Astrocyte of the cerebellum (primary cell): ENCODE measurements at regions not wholly inside any gene's neighbourhood (a gene's known extent, or its start where the extent isn't known, plus 50 kb on each side); places are given as distances from the start of the nearest gene placed in this dataset.

Experiments used
- DNase-seq: peaks from one replicate; pipeline ENCODE4 v3.0.0-alpha.2; 2011; ENCODE audit warnings: low read depth
- H3K4me3 ChIP-seq: 2 replicates; pipeline ENCODE4 v1.5.1; 2011; ENCODE audit warnings: mild to moderate bottlenecking, low read depth, low read length, moderate library complexity
- in situ Hi-C: cut with HindIII; loops from 2 replicates; pipeline ENCODE4 v1.10.0; 2017; ENCODE audit warnings: low sequenced_read_pairs
- TF ChIP-seq, protein P1 (sequence below): IDR thresholded peaks from 2 replicates; pipeline ENCODE4 v1.5.1; 2012; ENCODE audit warnings: low read length, low read depth, moderate library complexity, mild to moderate bottlenecking; ENCODE audit errors: missing control alignments

DNA sequence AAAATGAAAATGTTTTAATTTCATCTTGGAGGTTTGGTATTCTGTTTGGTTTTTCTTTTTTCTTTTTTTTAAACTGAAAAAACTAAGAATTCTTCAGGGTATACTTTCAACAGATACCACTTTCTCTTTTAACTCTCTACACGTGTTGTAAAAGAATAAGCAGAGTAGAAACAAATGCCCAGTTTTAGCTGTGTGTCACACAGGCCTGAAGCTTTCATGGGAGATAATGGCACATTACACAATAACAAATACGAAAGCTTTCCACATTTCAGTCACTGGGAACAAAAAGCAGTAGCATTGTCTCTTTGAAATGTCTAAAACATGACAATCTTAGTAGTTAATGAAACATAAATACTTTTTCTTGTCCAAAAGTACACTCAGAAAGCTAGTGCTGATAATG, 818.5 kb downstream of the TBL1XR1 start:
- H3K4me3 ChIP-seq, result no peak overlapping the region
- DNase-seq, result no peak
- in situ Hi-C loops, result no loop called here
- TF ChIP-seq, protein P1, sequence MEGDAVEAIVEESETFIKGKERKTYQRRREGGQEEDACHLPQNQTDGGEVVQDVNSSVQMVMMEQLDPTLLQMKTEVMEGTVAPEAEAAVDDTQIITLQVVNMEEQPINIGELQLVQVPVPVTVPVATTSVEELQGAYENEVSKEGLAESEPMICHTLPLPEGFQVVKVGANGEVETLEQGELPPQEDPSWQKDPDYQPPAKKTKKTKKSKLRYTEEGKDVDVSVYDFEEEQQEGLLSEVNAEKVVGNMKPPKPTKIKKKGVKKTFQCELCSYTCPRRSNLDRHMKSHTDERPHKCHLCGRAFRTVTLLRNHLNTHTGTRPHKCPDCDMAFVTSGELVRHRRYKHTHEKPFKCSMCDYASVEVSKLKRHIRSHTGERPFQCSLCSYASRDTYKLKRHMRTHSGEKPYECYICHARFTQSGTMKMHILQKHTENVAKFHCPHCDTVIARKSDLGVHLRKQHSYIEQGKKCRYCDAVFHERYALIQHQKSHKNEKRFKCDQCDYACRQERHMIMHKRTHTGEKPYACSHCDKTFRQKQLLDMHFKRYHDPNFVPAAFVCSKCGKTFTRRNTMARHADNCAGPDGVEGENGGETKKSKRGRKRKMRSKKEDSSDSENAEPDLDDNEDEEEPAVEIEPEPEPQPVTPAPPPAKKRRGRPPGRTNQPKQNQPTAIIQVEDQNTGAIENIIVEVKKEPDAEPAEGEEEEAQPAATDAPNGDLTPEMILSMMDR, result no peak

DNA sequence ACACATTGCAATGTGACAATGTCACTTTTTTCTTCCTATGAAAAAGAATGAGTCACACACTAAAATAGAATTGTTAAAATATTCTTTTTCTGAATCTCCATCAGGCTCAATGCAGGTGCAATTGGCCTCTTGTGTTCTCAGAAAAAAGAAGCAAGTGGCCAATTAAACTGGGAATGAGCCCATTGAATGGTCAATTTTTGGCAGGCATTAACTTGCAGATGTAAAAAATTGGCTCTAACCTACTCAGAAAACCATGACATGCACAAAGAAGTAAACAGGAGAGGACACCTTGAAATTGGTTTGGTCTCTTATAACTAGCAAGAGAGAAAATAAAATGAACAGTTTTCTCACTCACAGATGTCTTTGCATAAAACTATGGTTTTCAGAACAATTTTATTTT, 820.8 kb downstream of the TBL1XR1 start:
- in situ Hi-C loops, result no loop called here
- TF ChIP-seq, protein P1, result no peak

DNA sequence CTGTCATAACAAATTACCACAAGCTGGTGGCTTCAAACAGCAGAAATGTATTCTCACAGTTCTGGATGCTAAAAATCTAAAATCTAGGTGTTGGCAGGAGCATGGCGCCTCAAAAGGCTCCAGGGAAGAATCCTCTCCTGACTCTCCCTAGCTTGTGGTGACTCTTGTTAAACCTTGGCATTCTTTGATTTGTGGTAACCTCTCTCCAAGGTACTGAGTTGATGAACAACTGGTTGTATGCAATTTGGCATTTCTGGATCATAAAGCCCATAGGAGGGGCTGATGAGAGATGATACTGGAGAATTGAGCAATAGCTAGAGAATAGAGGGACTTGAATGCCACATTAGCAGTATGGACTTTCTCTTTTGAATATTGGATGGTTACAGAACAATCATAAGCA, 821.8 kb downstream of the TBL1XR1 start:
- no peak for DNase-seq
- in situ Hi-C loops, result no loop called here
- H3K4me3 ChIP-seq, result no peak overlapping the region
- TF ChIP-seq, protein P1, result no peak

More for the DNA sequence above, 820.8 kb downstream of the TBL1XR1 start:
- no peak overlapping the region for H3K4me3 ChIP-seq
- no peak for DNase-seq

DNA sequence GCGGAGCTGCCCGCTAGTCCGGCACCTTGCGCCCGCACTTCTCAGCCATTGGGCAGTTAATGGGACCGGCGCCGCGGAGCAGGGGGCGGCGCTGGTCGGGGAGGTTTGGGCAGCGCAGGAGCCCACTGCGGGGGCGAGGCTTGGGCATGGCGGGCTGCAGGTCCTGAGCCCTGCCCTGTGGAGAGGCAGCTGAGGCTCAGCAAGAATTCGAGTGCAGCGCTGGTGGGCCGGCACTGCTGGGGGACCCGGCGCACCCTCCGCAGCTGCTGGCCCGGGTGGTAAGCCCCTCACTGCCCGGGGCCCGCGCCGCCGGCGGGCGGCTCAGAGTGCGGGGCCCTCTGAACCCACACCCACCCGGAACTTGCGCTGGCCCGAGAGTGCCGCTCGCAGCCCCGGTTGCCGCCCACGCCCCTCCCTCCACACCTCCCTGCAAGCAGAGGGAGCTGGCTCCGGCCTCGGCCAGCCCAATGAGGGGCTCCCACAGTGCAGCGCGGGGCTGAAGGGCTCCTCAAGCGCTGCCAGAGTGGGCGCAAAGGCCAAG, 835.0 kb downstream of the TBL1XR1 start:
- H3K4me3 ChIP-seq, result peak overlapping the region; percentile 18
- in situ Hi-C loops, result no loop called here
- DNase-seq, result no peak
- TF ChIP-seq, protein P1, result no peak

DNA sequence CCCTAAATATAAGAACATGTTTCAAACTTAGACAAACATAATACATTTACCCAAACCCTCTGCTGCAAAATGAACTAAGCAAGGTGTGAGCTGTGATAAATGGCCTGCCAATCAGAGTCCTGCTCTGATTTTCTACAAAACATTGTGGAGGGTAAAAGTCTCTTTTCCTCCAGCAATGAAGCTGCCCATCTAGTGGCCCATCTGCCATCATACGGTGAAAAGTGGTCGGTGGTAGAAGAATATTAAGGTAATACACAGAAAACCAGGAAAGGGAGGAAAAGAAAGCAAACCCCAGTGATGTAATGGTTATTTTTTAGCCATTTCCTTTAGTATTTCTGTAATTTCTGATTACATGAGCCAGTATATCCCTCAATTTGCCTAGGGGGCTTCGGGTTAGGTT, 838.1 kb downstream of the TBL1XR1 start:
- TF ChIP-seq, protein P1, result peak; percentile 28
- H3K4me3 ChIP-seq, result no peak overlapping the region
- no peak for DNase-seq
- in situ Hi-C loops, result no loop called here

DNA sequence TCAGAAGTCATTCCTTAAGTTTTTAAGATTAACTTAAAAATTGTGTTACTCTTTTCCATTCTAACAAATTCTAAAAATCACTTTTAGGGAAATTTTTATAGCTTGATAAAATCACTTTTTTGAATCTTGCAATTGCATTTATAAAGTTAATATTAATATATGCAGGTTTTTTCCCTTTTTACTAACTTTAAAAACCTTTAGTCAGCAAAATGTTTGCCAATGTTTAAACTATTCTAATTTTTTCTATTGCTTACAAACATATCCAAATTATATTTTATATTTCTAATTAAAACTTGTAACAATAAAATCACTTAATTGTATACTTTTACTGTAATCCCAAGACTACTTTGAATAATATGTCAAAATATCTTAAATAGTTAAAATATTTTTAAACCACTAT, 839.4 kb downstream of the TBL1XR1 start:
- DNase-seq, result no peak
- in situ Hi-C loops, result no loop called here
- TF ChIP-seq, protein P1, result no peak
- no peak overlapping the region for H3K4me3 ChIP-seq
